DOHH2 (cell line): ENCODE measurements at regions not wholly inside any gene's neighbourhood (a gene's known extent, or its start where the extent isn't known, plus 50 kb on each side); places are given as distances from the start of the nearest gene placed in this dataset.

Experiments
- H3F3A ChIP-seq: fragments of 200-600 bp; sonication (generic), shearing (Covaris generic); 2 replicates; pipeline ENCODE4 v1.6.0; 2016; ENCODE audit warnings: antibody characterized with exemption, mild to moderate bottlenecking; ENCODE audit not compliant: control insufficient read depth, insufficient read depth
- H3K27ac ChIP-seq: fragments of 200-600 bp; sonication (generic); 2 replicates; pipeline ENCODE4 v1.5.1; 2014; ENCODE audit warnings: low read depth, mild to moderate bottlenecking, low read length, moderate library complexity
- H3K27me3 ChIP-seq: fragments of 200-600 bp; sonication (generic); 2 replicates; pipeline ENCODE4 v1.6.1; 2014; ENCODE audit warnings: mild to moderate bottlenecking, low read length, mixed read lengths; ENCODE audit not compliant: control insufficient read depth
- H3K36me3 ChIP-seq: fragments of 200-600 bp; sonication (generic); 2 replicates; pipeline ENCODE4 v1.6.1; 2014; ENCODE audit warnings: mild to moderate bottlenecking, low read length, moderate library complexity, mixed read lengths; ENCODE audit not compliant: control insufficient read depth
- H3K4me1 ChIP-seq: fragments of 200-600 bp; sonication (generic); 2 replicates; pipeline ENCODE4 v1.6.1; 2014; ENCODE audit warnings: mild to moderate bottlenecking, low read length, mixed read lengths; ENCODE audit not compliant: control insufficient read depth
- H3K4me2 ChIP-seq: fragments of 200-600 bp; sonication (generic); 2 replicates; pipeline ENCODE4 v1.6.0; 2014; ENCODE audit warnings: mild to moderate bottlenecking, low read length, moderate library complexity
- H3K4me3 ChIP-seq: fragments of 200-600 bp; sonication (generic); 2 replicates; pipeline ENCODE4 v1.5.1; 2014; ENCODE audit warnings: mild to moderate bottlenecking, low read length, mixed read lengths
- H3K79me2 ChIP-seq: fragments of 200-600 bp; sonication (generic); 2 replicates; pipeline ENCODE4 v1.6.1; 2014; ENCODE audit warnings: mild to moderate bottlenecking, low read length, mixed read lengths; ENCODE audit not compliant: control insufficient read depth
- H3K9me2 ChIP-seq: fragments of 200-600 bp; sonication (generic); replicated peaks from 2 replicates; pipeline ENCODE4 v1.6.1; 2014; ENCODE audit warnings: mild to moderate bottlenecking, low read length, mixed read lengths; ENCODE audit not compliant: control insufficient read depth
- H3K9me3 ChIP-seq: fragments of 200-600 bp; sonication (generic); 2 replicates; pipeline ENCODE4 v1.6.1; 2014; ENCODE audit warnings: antibody characterized with exemption, low read length, mixed read lengths; ENCODE audit not compliant: control insufficient read depth, insufficient read depth
- H4K20me1 ChIP-seq: fragments of 200-600 bp; sonication (generic); 2 replicates; pipeline ENCODE4 v1.6.0; 2014; ENCODE audit warnings: low read depth, mild to moderate bottlenecking, antibody characterized with exemption, low read length, moderate library complexity; ENCODE audit not compliant: control insufficient read depth, insufficient read depth
- CTCF ChIP-seq: fragments of 200-600 bp; sonication (generic); IDR thresholded peaks from one replicate; pipeline ENCODE4 v1.5.1; 2014; ENCODE audit warnings: antibody characterized with exemption, mild to moderate bottlenecking, low read depth, low read length; ENCODE audit not compliant: poor library complexity, severe bottlenecking
- EZH2phosphoT487 ChIP-seq: fragments of 200-600 bp; sonication (generic); IDR thresholded peaks from 2 replicates; pipeline ENCODE4 v1.6.1; 2017; ENCODE audit warnings: borderline replicate concordance, mild to moderate bottlenecking, antibody characterized with exemption, low read length, moderate library complexity, mixed read lengths

GRCh38 chr5:174409070-174409469, 315.3 kb upstream of the MSX2 start:
- H3K79me2 ChIP-seq, result no peaks in the 10 kb centered on the region
- no peaks in the 10 kb centered on the region for H3K9me2 ChIP-seq
- H3K4me2 ChIP-seq, result no peak overlapping the region
- H3K36me3 ChIP-seq, result no peaks in the 10 kb centered on the region
- H4K20me1 ChIP-seq, result no peaks in the 10 kb centered on the region
- H3K9me3 ChIP-seq, result no peaks in the 10 kb centered on the region
- H3K4me1 ChIP-seq, result no peaks in the 10 kb centered on the region
- no peaks in the 10 kb centered on the region for H3F3A ChIP-seq
- no peak overlapping the region for H3K4me3 ChIP-seq
- no peaks in the 10 kb centered on the region; the same call in none of the 2 replicates for H3K27me3 ChIP-seq
- no peak overlapping the region for H3K27ac ChIP-seq
- TF ChIP-seq CTCF (peak; percentile 60), EZH2phosphoT487 (no peak)

- no peaks in the 10 kb centered on the region; the same call in none of the 2 replicates for H3K27me3 ChIP-seq
- no peak overlapping the region for H3K4me2 ChIP-seq
- no peaks in the 10 kb centered on the region for H3K9me3 ChIP-seq
- no peaks in the 10 kb centered on the region for H3K9me2 ChIP-seq
- no peak overlapping the region for H3K27ac ChIP-seq
- H4K20me1 ChIP-seq, result no peaks in the 10 kb centered on the region
- no peaks in the 10 kb centered on the region for H3K36me3 ChIP-seq
- H3F3A ChIP-seq, result no peaks in the 10 kb centered on the region
- TF ChIP-seq EZH2phosphoT487 (no peak), CTCF (no peak)
- H3K4me3 ChIP-seq, result no peak overlapping the region
- no peaks in the 10 kb centered on the region for H3K79me2 ChIP-seq
- H3K4me1 ChIP-seq, result no peaks in the 10 kb centered on the region
Observed at GRCh38 chr5:174409971-174410370, 314.4 kb upstream of the MSX2 start.

- no peak overlapping the region for H3K4me2 ChIP-seq
- no peaks in the 10 kb centered on the region; the same call in none of the 2 replicates for H3K27me3 ChIP-seq
- H3K4me1 ChIP-seq, result no peaks in the 10 kb centered on the region
- H3K27ac ChIP-seq, result no peak overlapping the region
- no peaks in the 10 kb centered on the region for H3K9me3 ChIP-seq
- H4K20me1 ChIP-seq, result no peaks in the 10 kb centered on the region
- H3K9me2 ChIP-seq, result no peaks in the 10 kb centered on the region
- H3F3A ChIP-seq, result no peaks in the 10 kb centered on the region
- H3K4me3 ChIP-seq, result no peak overlapping the region
- no peaks in the 10 kb centered on the region for H3K36me3 ChIP-seq
- TF ChIP-seq CTCF (no peak), EZH2phosphoT487 (no peak)
- H3K79me2 ChIP-seq, result no peaks in the 10 kb centered on the region
Observed at GRCh38 chr5:174410716-174411478, 313.5 kb upstream of the MSX2 start.
